Calu3 (cell line): ENCODE measurements at regions not wholly inside any gene's neighbourhood (a gene's known extent, or its start where the extent isn't known, plus 50 kb on each side); places are given as distances from the start of the nearest gene placed in this dataset.

Source experiments
- BruUV-seq: library from RNA; stranded (reverse); fragments of 400-500 nt; replicated peaks from 2 replicates; lab custom pipeline; 2021; lab: Mats Ljungman, UMichigan
- CTCF ChIA-PET: fragments of 300-600 bp; sonication (Branson Sonifier 250); formaldehyde crosslinking; loops from one replicate; lab custom pipeline; 2022; ENCODE audit warnings: antibody characterized with exemption; lab: Charles Lee
- DNase-seq: peaks from one replicate; pipeline ENCODE4 v3.0.0; 2022
- H3K27ac Mint-ChIP-seq: one replicate; pipeline ENCODE4 v1.8.0; 2022; ENCODE audit warnings: mixed read lengths; ENCODE audit not compliant: unreplicated experiment
- H3K27me3 Mint-ChIP-seq: one replicate; pipeline ENCODE4 v1.8.0; 2022; ENCODE audit warnings: mixed read lengths; ENCODE audit not compliant: unreplicated experiment
- H3K36me3 Mint-ChIP-seq: one replicate; pipeline ENCODE4 v1.8.0; 2022; ENCODE audit warnings: mild to moderate bottlenecking, moderate library complexity, mixed read lengths; ENCODE audit not compliant: insufficient read depth, unreplicated experiment
- H3K4me1 Mint-ChIP-seq: one replicate; pipeline ENCODE4 v1.8.0; 2022; ENCODE audit warnings: mild to moderate bottlenecking, low read depth, mixed read lengths; ENCODE audit not compliant: unreplicated experiment
- H3K4me3 Mint-ChIP-seq: one replicate; pipeline ENCODE4 v1.8.0; 2022; ENCODE audit warnings: mild to moderate bottlenecking, low read depth, moderate library complexity, mixed read lengths; ENCODE audit not compliant: unreplicated experiment
- H3K9me3 Mint-ChIP-seq: one replicate; pipeline ENCODE4 v1.8.0; 2022; ENCODE audit warnings: low read depth, mixed read lengths; ENCODE audit not compliant: unreplicated experiment
- intact Hi-C: fragments of 100-400 bp; cut with micrococcal nuclease; formaldehyde crosslinking; loops from one replicate; pipeline ENCODE4 v1.10.0; 2022; ENCODE audit not compliant: unreplicated experiment
- TF ChIP-seq, protein P1 (sequence below): fragments of 200-600 bp; IDR thresholded peaks from one replicate; pipeline ENCODE4 v1.8.0; 2022; ENCODE audit warnings: antibody characterized with exemption; ENCODE audit not compliant: unreplicated experiment

- Mint-ChIP-seq H3K27ac (peak overlapping the region; percentile 50), H3K9me3 (peaks cover 9% of the 10 kb centered on the region), H3K27me3 (no peaks in the 10 kb centered on the region), H3K36me3 (peaks cover 11% of the 10 kb centered on the region), H3K4me1 (peaks cover 40% of the 10 kb centered on the region), H3K4me3 (no peak overlapping the region)
- intact Hi-C loops: no loop called here
- TF ChIP-seq, protein P1, sequence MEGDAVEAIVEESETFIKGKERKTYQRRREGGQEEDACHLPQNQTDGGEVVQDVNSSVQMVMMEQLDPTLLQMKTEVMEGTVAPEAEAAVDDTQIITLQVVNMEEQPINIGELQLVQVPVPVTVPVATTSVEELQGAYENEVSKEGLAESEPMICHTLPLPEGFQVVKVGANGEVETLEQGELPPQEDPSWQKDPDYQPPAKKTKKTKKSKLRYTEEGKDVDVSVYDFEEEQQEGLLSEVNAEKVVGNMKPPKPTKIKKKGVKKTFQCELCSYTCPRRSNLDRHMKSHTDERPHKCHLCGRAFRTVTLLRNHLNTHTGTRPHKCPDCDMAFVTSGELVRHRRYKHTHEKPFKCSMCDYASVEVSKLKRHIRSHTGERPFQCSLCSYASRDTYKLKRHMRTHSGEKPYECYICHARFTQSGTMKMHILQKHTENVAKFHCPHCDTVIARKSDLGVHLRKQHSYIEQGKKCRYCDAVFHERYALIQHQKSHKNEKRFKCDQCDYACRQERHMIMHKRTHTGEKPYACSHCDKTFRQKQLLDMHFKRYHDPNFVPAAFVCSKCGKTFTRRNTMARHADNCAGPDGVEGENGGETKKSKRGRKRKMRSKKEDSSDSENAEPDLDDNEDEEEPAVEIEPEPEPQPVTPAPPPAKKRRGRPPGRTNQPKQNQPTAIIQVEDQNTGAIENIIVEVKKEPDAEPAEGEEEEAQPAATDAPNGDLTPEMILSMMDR: no peak
- no TSS peak for BruUV-seq
- CTCF ChIA-PET: no interaction called here
- no peak for DNase-seq
These were observed 599.6 kb downstream of the INHBA start for GRCh38 chr7:41103331-41103730.

DNA sequence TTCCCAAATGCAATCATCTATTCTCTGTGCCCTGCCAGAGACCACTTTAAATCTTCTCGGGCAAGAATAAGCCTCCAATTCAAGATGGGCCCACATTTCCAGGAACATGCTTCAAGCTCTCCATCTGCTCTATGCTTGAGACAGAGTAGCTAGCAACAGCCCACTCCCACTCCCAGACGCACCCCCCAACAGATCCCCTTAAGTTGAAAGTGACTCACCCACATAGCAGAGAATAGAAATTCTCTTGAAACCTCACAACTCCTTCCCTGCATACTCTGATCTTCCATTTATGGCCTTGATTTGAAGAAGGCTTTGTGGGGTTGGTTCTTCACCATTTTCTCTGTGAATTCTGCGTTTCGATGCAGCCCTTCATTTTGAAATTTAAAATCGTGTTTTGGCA is 604.0 kb downstream of the INHBA start:
- H3K9me3 Mint-ChIP-seq: peaks cover 9% of the 10 kb centered on the region
- no peaks in the 10 kb centered on the region for H3K27me3 Mint-ChIP-seq
- no peak overlapping the region for H3K4me3 Mint-ChIP-seq
- H3K36me3 Mint-ChIP-seq: no peaks in the 10 kb centered on the region
- CTCF ChIA-PET: no interaction called here
- TF ChIP-seq, protein P1: no peak
- no peak overlapping the region for H3K27ac Mint-ChIP-seq
- peaks cover 11% of the 10 kb centered on the region for H3K4me1 Mint-ChIP-seq
- no TSS peak for BruUV-seq
- DNase-seq: no peak
- intact Hi-C loops: no loop called here

GRCh38 chr7:41098402-41098801 is 604.5 kb downstream of the INHBA start:
- no peak overlapping the region for H3K4me3 Mint-ChIP-seq
- H3K27ac Mint-ChIP-seq: no peak overlapping the region
- CTCF ChIA-PET: no interaction called here
- intact Hi-C loops: no loop called here
- TF ChIP-seq, protein P1: no peak
- H3K36me3 Mint-ChIP-seq: no peaks in the 10 kb centered on the region
- peaks cover 7% of the 10 kb centered on the region for H3K9me3 Mint-ChIP-seq
- peaks cover 6% of the 10 kb centered on the region for H3K4me1 Mint-ChIP-seq
- no peak for DNase-seq
- no peaks in the 10 kb centered on the region for H3K27me3 Mint-ChIP-seq
- BruUV-seq: no TSS peak

GRCh38 chr7:41097501-41097900 is 605.4 kb downstream of the INHBA start:
- DNase-seq: no peak
- CTCF ChIA-PET: no interaction called here
- BruUV-seq: no TSS peak
- Mint-ChIP-seq H3K4me3 (no peak overlapping the region), H3K36me3 (no peaks in the 10 kb centered on the region), H3K9me3 (peaks cover 3% of the 10 kb centered on the region), H3K27ac (no peak overlapping the region), H3K27me3 (no peaks in the 10 kb centered on the region), H3K4me1 (no peaks in the 10 kb centered on the region)
- intact Hi-C loops: no loop called here
- TF ChIP-seq, protein P1: no peak

GRCh38 chr7:41096917-41097316 is 606.0 kb downstream of the INHBA start:
- TF ChIP-seq, protein P1: no peak
- no peak overlapping the region for H3K4me3 Mint-ChIP-seq
- H3K27me3 Mint-ChIP-seq: no peaks in the 10 kb centered on the region
- H3K4me1 Mint-ChIP-seq: no peaks in the 10 kb centered on the region
- BruUV-seq: no TSS peak
- intact Hi-C loops: no loop called here
- DNase-seq: no peak
- H3K9me3 Mint-ChIP-seq: peaks cover 3% of the 10 kb centered on the region
- no peaks in the 10 kb centered on the region for H3K36me3 Mint-ChIP-seq
- CTCF ChIA-PET: no interaction called here
- no peak overlapping the region for H3K27ac Mint-ChIP-seq
